ENCODE measurements at regions not wholly inside any gene's neighbourhood (a gene's known extent, or its start where the extent isn't known, plus 50 kb on each side); places are given as distances from the start of the nearest gene placed in this dataset.
"Not testable (repeated sequence)": the region's sequence is repeated elsewhere in the genome, so short reads cannot be mapped to it uniquely, and the experiment has no call there.

DNA sequence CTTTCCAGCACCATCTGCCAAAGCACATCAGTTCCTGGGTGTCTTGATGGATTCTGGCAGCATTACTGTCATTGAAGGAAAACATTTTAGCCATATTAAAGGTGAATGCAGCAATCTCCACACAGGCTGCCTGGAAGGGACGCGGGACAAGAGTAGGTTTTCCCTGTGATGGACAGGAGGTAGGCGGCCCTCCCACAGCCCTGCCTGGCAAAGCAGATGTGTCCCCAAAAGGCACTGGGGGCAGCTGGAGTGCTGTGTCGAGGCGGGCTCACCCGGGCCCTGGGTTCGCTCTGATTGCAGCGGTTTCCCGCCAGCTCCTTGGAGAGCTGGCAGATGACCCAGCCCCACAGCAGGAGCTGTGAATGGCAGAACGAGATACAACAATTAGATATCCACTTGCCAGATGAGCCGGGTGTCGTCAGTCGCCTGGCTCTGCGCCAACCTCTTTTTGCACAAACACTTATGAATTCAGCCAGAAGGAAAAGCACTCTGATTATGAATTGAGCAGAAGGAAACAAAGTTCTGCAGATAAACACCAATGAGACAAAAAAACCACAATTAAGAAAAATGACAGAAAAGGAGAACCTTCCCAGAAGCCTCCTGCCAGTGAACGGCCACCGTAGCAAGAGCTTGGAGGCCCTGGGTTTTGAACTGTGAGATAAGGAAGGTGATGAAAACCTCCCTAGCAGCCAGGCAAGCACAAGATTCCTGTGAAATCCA lies 64.9 kb upstream of the ZNF195 start:
- not testable (repeated sequence) for DNase-seq (ENCODE audit: low read depth)

DNA sequence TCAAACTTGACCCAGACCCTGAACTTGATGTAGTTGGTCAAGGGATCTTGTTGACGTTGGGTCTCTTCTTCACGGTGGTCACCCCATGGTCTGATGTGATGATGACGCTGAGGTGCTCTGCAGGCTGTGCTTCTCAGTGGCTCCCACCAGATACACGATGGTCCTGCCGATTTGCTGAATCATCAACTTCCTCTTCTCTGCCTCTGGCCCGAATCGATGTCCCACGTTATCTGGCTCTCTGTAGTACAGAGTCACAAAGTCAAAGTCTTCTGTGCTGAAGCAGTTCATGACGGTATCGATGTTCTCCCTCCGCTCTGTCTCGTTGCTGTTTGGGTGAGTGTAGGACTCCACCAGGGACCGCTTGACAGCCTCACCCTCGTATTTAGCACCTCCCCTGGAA lies 58.5 kb upstream of the ZNF195 start:
- not testable (repeated sequence) for DNase-seq (ENCODE audit: low read depth)

DNA sequence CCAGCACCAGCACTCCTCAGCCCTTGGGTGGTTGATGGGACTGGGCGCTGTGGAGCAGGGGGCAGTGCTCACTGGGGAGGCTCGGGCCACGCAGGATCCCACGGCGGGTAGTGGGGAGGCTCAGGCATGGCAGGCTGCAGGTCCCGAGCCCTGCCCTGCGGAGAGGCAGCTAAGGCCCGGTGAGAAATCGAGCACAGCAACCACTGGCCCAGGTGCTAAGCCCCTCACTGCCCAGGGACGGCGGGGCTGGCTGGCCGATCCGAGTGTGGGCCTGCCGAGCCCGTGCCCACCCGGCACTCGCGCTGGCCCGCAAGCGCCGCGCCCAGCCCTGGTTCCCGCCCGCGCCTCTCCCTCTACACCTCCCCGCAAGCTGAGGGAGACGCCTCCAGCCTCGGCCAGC lies 56.0 kb upstream of the ZNF195 start:
- no peak for DNase-seq (ENCODE audit: low read depth)

DNA sequence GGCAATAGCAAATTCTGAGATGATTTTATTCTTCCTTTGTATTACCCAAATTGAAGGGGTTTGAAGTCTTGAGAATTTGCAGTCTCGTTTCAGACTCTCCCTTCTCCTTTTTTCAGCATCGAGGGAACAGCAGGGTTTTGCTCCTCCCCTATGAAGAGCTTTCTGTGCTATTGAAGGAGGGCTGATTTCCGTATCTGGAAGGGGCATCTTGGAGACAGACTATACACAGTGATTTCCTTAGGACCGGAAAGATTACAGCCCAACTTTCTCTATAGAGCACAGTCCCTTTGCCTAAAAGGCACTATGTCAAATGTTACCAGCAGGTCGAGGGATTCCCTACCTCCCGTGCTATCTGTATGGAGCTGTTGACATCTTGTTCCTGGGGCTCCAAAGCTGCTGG lies 50.2 kb upstream of the ZNF195 start:
- not testable (repeated sequence) for DNase-seq (ENCODE audit: low read depth)
